Aorta (tissue), 5 donors: ENCODE measurements at regions not wholly inside any gene's neighbourhood (a gene's known extent, or its start where the extent isn't known, plus 50 kb on each side); places are given as distances from the start of the nearest gene placed in this dataset.

Experiments used
- ATAC-seq: fragments of 200-7000 bp; cut with Tn5 transposase; one replicate; pipeline ENCODE4 v1.9.1; 2022; ENCODE audit warnings: moderate library complexity; ENCODE audit not compliant: low FRiP score
- DNase-seq, 2 donors: peaks; one replicate each; pipeline ENCODE4 v3.0.0-alpha.2; 2020
- H3K27ac ChIP-seq, 2 donors: one replicate each; pipeline ENCODE4 v1.5.1; 2013; ENCODE audit warnings: low read length in 2 of 2, mild to moderate bottlenecking in 2 of 2, moderate library complexity in 2 of 2, control low read depth in 1 of 2, inconsistent platforms in 1 of 2, low read depth in 1 of 2
- H3K27me3 ChIP-seq, 2 donors: one replicate each; pipeline ENCODE4 v1.6.1; 2013; ENCODE audit warnings: control low read depth in 1 of 2, low read length in 1 of 2, mild to moderate bottlenecking in 1 of 2, moderate library complexity in 1 of 2; ENCODE audit not compliant: insufficient read depth in 2 of 2, control insufficient read depth in 1 of 2
- H3K36me3 ChIP-seq, 2 donors: one replicate each; pipeline ENCODE4 v1.6.1; 2013; ENCODE audit warnings: control low read depth in 1 of 2, low read length in 1 of 2, mild to moderate bottlenecking in 1 of 2; ENCODE audit not compliant: insufficient read depth in 2 of 2, control insufficient read depth in 1 of 2
- H3K4me1 ChIP-seq, 2 donors: one replicate each; pipeline ENCODE4 v1.6.1; 2013; ENCODE audit warnings: low read length in 2 of 2, control low read depth in 1 of 2, mild to moderate bottlenecking in 1 of 2, moderate library complexity in 1 of 2; ENCODE audit not compliant: insufficient read depth in 2 of 2, control insufficient read depth in 1 of 2
- H3K4me3 ChIP-seq, 2 donors: one replicate each; pipeline ENCODE4 v1.5.1; 2013; ENCODE audit warnings: low read length in 2 of 2, control low read depth in 1 of 2, mild to moderate bottlenecking in 1 of 2
- H3K9me3 ChIP-seq: one replicate; pipeline ENCODE4 v1.6.1; 2013; ENCODE audit warnings: mild to moderate bottlenecking, low read length; ENCODE audit not compliant: control insufficient read depth
- WGBS, 2 donors: extraction: QIAGEN DNeasy Blood & Tissue Kit; methylation state at CpG; one replicate each; pipeline ENCODE4 v1.1.7; 2013; 5-methylcytosine and 5-hydroxymethylcytosine counted together
- intact Hi-C, 2 donors: fragments of 100-400 bp; cut with DNase I; formaldehyde crosslinking; loops; one replicate each; pipeline versions ENCODE4 v1.14.2 to v1.15.0; 2022
- donor health status: healthy with polysubstance abuse.
- donor health status: Bipolar disorder and iron deficiency.
- donor health status: DM: no; HTN: no; CAD: no.
- donor health status: DM: no; HTN: no; CAD: no.
- donor health status: DM: yes; HTN: yes; CAD: no.

GRCh38 chr4:24103434-24104157 is 213.7 kb upstream of the PPARGC1A start:
- Histone ChIP-seq H3K9me3 (no peaks in the 10 kb centered on the region), H3K27ac (no peak overlapping the region), H3K27me3 (no peaks in the 10 kb centered on the region), H3K4me1 (no peaks in the 10 kb centered on the region), H3K36me3 (no peaks in the 10 kb centered on the region), H3K4me3 (no peak overlapping the region)
- ATAC-seq (no peak), DNase-seq (no peak)
- WGBS, 2 donors = 13 to 17% methylated on average over 15 of the region's 15 CpGs
- intact Hi-C loops = no loop called here

DNA sequence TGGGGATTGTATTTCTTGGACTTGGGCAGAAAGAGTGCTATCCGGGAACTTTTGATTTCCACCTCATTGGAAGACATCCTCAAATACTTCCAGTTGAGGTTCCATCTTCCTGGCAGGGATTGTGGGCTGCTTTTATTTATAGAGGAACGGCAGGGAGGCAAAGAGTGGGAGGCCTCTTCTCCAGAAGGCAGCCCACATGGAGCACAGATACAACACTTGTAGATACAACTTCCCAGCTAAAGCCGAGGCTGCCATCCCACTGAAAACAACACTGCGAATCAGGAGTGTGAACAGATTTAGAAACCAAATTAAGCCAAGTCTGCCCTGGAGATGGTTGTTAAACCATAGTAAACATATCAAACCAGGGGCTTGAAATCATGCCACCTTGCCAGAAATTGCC is 212.8 kb upstream of the PPARGC1A start:
- H3K27me3 ChIP-seq = no peaks in the 10 kb centered on the region
- H3K36me3 ChIP-seq = no peaks in the 10 kb centered on the region
- no peak for DNase-seq
- H3K4me1 ChIP-seq = no peaks in the 10 kb centered on the region
- WGBS, 2 donors = 83 to 89% methylated on average over 4 of the region's 4 CpGs
- H3K27ac ChIP-seq = no peak overlapping the region
- ATAC-seq = no peak
- H3K9me3 ChIP-seq = no peaks in the 10 kb centered on the region
- intact Hi-C loops = no loop called here
- no peak overlapping the region for H3K4me3 ChIP-seq

DNA sequence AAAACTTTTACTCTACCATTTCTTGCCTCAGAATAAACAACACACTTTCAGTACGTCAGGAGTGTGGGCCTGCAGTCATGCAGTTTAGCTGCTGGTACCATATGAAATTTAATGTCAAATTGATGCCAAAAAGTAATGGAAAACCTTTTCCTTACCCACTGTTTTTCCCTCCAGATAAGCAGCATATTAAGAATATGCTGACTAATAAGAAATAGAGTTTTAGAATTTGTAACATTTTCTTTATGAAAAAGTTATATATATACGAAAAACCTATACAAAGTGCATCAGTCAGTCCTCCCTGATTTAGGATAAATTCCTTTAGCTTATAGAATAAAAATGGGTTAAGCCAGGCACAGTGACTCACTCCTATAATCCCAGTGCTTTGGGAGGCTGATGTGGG is 206.8 kb upstream of the PPARGC1A start:
- no peaks in the 10 kb centered on the region for H3K36me3 ChIP-seq
- H3K27ac ChIP-seq = no peak overlapping the region
- H3K27me3 ChIP-seq = peaks cover 0 to 2% of the 10 kb centered on the region in 2 donors
- no peak for DNase-seq
- ATAC-seq = no peak
- H3K4me3 ChIP-seq = no peak overlapping the region
- intact Hi-C loops = no loop called here
- H3K9me3 ChIP-seq = no peaks in the 10 kb centered on the region
- no peaks in the 10 kb centered on the region for H3K4me1 ChIP-seq
- 64 to 67% methylated on average over 2 of the region's 2 CpGs for WGBS, 2 donors

DNA sequence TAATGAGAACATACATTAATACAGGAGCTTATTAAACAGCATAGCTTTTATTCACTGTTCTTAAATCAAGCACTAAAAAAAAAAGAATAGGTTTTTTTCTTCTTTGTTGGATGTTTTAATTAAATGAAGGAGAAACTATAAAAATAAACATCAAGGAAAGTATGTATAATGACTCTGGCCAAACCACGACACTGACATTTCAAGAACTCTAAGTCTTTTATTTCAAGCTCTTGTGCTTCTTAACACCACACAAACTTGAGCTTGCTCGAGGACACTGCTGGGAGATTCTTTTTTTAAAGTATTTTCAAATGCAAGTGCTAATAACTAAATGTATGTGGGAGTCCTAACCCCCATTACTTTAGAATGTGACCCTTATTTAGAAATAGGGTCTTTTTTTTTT is 204.9 kb upstream of the PPARGC1A start:
- Histone ChIP-seq H3K27me3 (peaks cover 0 to 2% of the 10 kb centered on the region in 2 donors), H3K4me3 (no peak overlapping the region), H3K9me3 (no peaks in the 10 kb centered on the region), H3K4me1 (no peaks in the 10 kb centered on the region), H3K27ac (no peak overlapping the region), H3K36me3 (no peaks in the 10 kb centered on the region)
- ATAC-seq (no peak), DNase-seq (no peak)
- WGBS, 2 donors = 77 to 85% methylated on average over 2 of the region's 2 CpGs
- intact Hi-C loops = no loop called here

DNA sequence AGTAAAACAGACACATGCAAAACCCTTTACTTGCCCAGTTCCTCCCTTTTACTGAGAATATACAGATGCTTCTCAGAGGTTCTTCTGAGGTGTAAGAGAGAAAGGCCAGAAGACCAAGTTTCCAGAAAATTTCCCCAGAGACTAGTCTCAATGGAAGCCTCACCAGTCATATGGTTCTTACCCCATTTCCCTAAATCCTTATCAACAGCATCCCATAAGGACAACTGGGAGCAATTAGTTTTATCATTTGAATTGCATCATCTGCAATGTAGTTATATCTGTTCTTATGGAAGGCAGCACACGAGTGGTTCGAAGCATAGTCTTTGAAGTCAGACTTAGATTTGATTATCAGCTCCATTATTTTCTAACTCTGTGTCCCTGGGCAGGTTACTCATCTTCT is 203.6 kb upstream of the PPARGC1A start:
- ATAC-seq (no peak), DNase-seq (no peak)
- Histone ChIP-seq H3K4me3 (no peak overlapping the region), H3K9me3 (peaks cover 1% of the 10 kb centered on the region), H3K4me1 (no peaks in the 10 kb centered on the region), H3K27me3 (peaks cover 0 to 2% of the 10 kb centered on the region in 2 donors), H3K27ac (no peak overlapping the region), H3K36me3 (no peaks in the 10 kb centered on the region)
- intact Hi-C loops = no loop called here
- 89 to 92% methylated on average over 2 of the region's 2 CpGs for WGBS, 2 donors

DNA sequence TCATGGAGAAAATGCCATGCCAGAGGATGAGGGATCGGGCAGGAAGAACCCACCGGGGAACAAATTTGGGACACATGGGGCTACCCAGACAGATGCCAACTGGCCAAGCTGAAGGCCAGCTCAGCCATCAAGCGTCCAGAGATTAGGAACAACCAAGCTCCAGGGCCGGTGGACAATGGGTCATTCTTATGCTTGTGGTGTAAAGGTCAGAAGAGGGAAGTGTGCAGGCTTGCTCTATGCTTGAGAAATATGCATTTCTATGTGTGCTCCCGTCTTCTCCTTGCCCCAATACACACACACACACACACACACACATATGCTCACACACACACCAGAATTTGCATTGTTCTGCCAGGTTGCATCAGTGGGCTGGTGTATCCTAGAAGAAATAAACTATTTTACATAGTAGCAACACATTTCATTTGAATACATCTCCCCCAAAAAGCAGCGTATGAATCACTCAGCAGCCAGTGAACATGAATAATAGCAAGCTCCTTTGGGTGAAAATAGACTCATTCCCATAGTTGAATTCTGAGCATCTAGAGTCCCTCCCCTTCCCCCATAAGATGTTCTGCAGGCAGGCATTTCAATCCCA is 201.9 kb upstream of the PPARGC1A start:
- DNase-seq = no peak
- no peaks in the 10 kb centered on the region for H3K27me3 ChIP-seq
- intact Hi-C loops = no loop called here
- no peak overlapping the region for H3K27ac ChIP-seq
- H3K36me3 ChIP-seq = no peaks in the 10 kb centered on the region
- no peak overlapping the region for H3K4me3 ChIP-seq
- peaks cover 1% of the 10 kb centered on the region for H3K9me3 ChIP-seq
- no peak for ATAC-seq
- H3K4me1 ChIP-seq = no peaks in the 10 kb centered on the region
- 86 to 88% methylated on average over 6 of the region's 6 CpGs for WGBS, 2 donors

DNA sequence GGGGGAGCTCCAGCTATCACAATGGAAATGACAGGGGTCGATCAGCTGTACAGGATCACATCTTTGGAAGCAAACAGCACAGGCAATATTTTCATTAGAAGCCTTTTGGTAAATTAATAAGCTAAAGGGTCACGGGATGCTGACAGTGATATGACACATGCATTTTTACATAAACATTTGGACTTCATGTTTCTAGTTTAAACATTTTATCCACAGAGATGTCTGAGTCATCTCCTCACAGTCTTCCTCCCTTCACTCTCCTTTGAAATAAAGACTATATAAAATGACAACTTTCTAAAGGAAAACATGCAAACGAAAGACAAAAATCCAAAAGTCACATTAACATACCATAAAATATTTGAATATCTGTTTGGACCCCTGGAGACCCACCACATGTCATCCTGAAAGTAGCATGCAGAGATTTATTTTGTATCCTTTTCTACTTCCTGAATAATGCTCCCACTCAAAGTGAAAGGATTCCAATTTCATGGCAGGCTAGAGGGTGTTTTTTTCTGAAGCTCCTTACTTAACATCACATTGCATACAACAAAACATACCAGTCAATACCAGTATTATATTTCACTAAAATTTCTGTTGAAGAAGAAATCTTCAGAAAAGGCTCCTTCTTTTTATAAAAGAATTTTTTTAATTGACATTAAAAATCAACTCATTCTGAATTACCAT is 200.1 kb upstream of the PPARGC1A start:
- ATAC-seq (no peak), DNase-seq (no peak)
- WGBS, 2 donors = 51 to 58% methylated on average over 3 of the region's 3 CpGs
- Histone ChIP-seq H3K27ac (no peak overlapping the region), H3K36me3 (no peaks in the 10 kb centered on the region), H3K4me3 (no peak overlapping the region), H3K9me3 (peaks cover 1% of the 10 kb centered on the region), H3K27me3 (no peaks in the 10 kb centered on the region), H3K4me1 (no peaks in the 10 kb centered on the region)
- intact Hi-C loops = no loop called here

DNA sequence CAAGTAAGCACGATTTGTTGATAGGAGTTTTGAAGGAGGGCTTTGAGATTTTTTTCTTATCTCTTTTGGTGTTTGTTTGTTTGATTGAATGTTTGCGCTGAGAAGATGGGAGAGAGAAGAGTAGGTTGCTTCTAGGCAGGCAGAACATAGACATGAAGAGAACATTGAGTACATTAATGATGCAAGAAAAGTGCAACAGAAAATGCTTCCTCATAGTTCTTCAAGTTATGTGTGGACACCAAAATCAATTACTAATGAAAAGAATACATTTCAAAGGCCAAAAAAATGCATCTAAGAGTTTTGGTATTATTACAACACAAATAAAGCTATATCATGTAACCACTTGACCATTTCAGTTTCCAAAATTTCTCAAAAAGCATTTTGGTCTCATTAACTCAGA is 191.0 kb upstream of the PPARGC1A start:
- WGBS, 2 donors = 93 to 96% methylated on average over 2 of the region's 2 CpGs
- DNase-seq (no peak), ATAC-seq (no peak)
- H3K27me3 ChIP-seq = peaks cover 0 to 3% of the 10 kb centered on the region in 2 donors
- H3K36me3 ChIP-seq = no peaks in the 10 kb centered on the region
- no peak overlapping the region for H3K4me3 ChIP-seq
- H3K27ac ChIP-seq = no peak overlapping the region
- intact Hi-C loops = no loop called here
- H3K9me3 ChIP-seq = no peaks in the 10 kb centered on the region
- H3K4me1 ChIP-seq = no peaks in the 10 kb centered on the region
